Suprapubic skin (tissue), 3 donors: ENCODE measurements at regions not wholly inside any gene's neighbourhood (a gene's known extent, or its start where the extent isn't known, plus 50 kb on each side); places are given as distances from the start of the nearest gene placed in this dataset.

ENCODE experiments used
- CTCF ChIP-seq, 2 donors: fragments of 200-600 bp in 1 of 2; fragments of 450-650 bp in 1 of 2; sonication (generic) in 1 of 2; IDR thresholded peaks; one replicate each; pipeline ENCODE4 v1.5.1; 2016 to 2019; ENCODE audit warnings: antibody characterized with exemption in 2 of 2, mild to moderate bottlenecking in 1 of 2, moderate library complexity in 1 of 2
- POLR2AphosphoS5 ChIP-seq, 3 donors: sonication (generic); formaldehyde crosslinking; IDR thresholded peaks; one replicate each; pipeline ENCODE4 v1.6.1; 2017; ENCODE audit warnings: antibody characterized with exemption in 3 of 3

DNA sequence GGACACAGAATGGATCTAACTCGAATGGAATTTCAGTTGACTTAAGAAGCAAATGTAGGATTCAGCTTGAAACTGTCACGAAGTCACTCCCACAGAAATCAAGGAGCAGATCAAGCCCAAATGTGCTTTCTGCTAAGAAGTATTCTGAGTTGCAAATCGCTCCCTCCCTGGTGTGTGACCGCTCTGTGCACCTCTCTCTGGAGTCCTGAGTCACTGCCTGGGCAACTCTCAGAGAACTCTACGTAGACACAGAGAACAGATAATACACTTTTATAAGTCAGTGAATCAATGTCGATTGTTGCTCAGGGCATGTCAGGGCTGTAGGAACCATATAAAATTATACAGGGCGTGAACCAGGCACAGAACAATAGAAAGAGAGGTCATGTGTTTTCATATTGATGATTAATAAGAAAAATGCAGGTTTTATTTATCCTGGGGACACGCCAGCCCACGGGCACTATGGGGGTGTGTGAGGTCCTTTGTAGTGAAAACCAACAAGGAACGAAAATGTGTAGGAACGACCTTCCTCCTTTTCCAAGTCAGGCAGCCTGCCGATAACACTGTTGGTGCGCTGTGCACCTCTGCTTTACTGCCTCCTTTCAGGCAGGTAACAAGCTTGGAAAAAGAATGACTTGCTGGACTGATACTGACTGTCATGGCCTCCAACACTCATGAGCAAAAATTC, 248.1 kb upstream of the FOXQ1 start:
- no peak for TF ChIP-seq CTCF (IDR thresholded peaks at IDR 0.05)
- no peak for TF ChIP-seq POLR2AphosphoS5 (IDR thresholded peaks at IDR 0.05)
